Neural progenitor cell (in vitro differentiated cells): ENCODE measurements at regions not wholly inside any gene's neighbourhood (a gene's known extent, or its start where the extent isn't known, plus 50 kb on each side); places are given as distances from the start of the nearest gene placed in this dataset.

Experiments
- EZH2 ChIP-seq: fragments of 200-600 bp; sonication (generic); IDR thresholded peaks from 2 replicates; pipeline ENCODE4 v1.6.1; 2017; ENCODE audit warnings: antibody characterized with exemption, mild to moderate bottlenecking, moderate library complexity
- TF ChIP-seq, protein P1 (sequence below): fragments of 200-600 bp; sonication (generic); IDR thresholded peaks from 2 replicates; pipeline ENCODE4 v1.5.1; 2017; ENCODE audit warnings: antibody characterized with exemption, mild to moderate bottlenecking

DNA sequence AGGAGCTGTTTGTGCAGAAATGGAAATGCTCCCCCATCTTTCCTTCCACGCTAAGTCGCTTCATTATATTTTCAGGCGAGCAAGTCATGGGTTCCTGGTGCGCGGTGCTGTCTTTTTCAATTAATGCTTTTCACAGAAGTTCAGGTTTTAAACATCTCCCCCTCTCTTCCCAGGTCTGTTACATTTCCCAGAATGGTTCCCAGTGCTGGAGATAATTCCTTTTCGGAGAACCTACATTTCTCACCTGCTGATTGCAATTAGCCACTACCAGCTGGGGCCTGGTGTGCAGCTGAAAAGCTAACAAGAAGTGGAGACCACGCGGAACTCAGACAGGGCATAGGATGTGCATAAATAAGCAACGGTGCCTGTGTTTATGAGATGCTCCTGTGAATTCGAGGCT is 217.8 kb downstream of the MID1IP1 start:
- TF ChIP-seq, protein P1, sequence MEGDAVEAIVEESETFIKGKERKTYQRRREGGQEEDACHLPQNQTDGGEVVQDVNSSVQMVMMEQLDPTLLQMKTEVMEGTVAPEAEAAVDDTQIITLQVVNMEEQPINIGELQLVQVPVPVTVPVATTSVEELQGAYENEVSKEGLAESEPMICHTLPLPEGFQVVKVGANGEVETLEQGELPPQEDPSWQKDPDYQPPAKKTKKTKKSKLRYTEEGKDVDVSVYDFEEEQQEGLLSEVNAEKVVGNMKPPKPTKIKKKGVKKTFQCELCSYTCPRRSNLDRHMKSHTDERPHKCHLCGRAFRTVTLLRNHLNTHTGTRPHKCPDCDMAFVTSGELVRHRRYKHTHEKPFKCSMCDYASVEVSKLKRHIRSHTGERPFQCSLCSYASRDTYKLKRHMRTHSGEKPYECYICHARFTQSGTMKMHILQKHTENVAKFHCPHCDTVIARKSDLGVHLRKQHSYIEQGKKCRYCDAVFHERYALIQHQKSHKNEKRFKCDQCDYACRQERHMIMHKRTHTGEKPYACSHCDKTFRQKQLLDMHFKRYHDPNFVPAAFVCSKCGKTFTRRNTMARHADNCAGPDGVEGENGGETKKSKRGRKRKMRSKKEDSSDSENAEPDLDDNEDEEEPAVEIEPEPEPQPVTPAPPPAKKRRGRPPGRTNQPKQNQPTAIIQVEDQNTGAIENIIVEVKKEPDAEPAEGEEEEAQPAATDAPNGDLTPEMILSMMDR, result no peak
- TF ChIP-seq EZH2, result no peak
